GM12878 (cell line): ENCODE measurements at regions not wholly inside any gene's neighbourhood (a gene's known extent, or its start where the extent isn't known, plus 50 kb on each side); places are given as distances from the start of the nearest gene placed in this dataset.
A peak's percentile ranks its signal among the peaks of the same experiment; 100 is the strongest.

ENCODE experiments used
- ATAC-seq: fragments of 200-7000 bp; cut with Tn5 transposase; 3 replicates; pipeline ENCODE4 v1.9.1; 2020; ENCODE audit warnings: mild to moderate bottlenecking, moderate library complexity
- BruUV-seq: library from RNA; stranded (reverse); fragments of 400-500 nt; replicated peaks from 2 replicates; lab custom pipeline; 2021; lab: Mats Ljungman, UMichigan
- CTCF ChIA-PET: fragments of 300-600 bp; sonication (Branson Sonifier 250); formaldehyde crosslinking; extraction: SDS; loops from one replicate; lab custom pipeline; 2021; ENCODE audit warnings: inconsistent platforms; lab: Yijun Ruan, JAX
- POLR2A ChIA-PET: fragments of 350-600 bp; formaldehyde crosslinking; extraction: SDS; loops from one replicate; lab custom pipeline; 2021; ENCODE audit warnings: inconsistent platforms; lab: Charles Lee
- RAD21 ChIA-PET: fragments of 300-600 bp; sonication (Branson Sonifier 250); formaldehyde crosslinking; loops from one replicate; lab custom pipeline; 2023; ENCODE audit warnings: antibody characterized with exemption; ENCODE audit not compliant: unreplicated experiment; lab: Charles Lee
- SMC1A ChIA-PET: fragments of 300-600 bp; sonication (Branson Sonifier 250); formaldehyde crosslinking; loops from one replicate; lab custom pipeline; 2023; ENCODE audit not compliant: unreplicated experiment, uncharacterized antibody; lab: Charles Lee
- DNase-seq: peaks from one replicate; pipeline ENCODE4 v3.0.0-alpha.2; 2011; ENCODE audit warnings: low read depth, low spot score
- FAIRE-seq: peaks from 3 replicates; lab custom pipeline; 2011; peaks lifted over from hg19 to GRCh38; lab: Jason Lieb, UNC
- H2AFZ ChIP-seq: 2 replicates; pipeline ENCODE4 v1.6.0; 2011; ENCODE audit warnings: low read depth, low read length, control low read depth; ENCODE audit not compliant: control insufficient read depth
- H3K27ac ChIP-seq: 2 replicates; pipeline ENCODE4 v1.5.1; 2011; ENCODE audit warnings: control low read depth; ENCODE audit not compliant: control insufficient read depth, insufficient read depth
- H3K27me3 ChIP-seq, 2 experiments: replicated peaks in 1 of 2; 2 replicates each; pipeline versions ENCODE4 v1.6.0 to v1.6.1; 2011; ENCODE audit warnings: low read length in 1 of 2; ENCODE audit not compliant: control insufficient read depth in 2 of 2, insufficient read depth in 2 of 2
- H3K36me3 ChIP-seq, 2 experiments: 2 replicates each; pipeline ENCODE4 v1.5.1; 2011; ENCODE audit warnings: low read length in 1 of 2; ENCODE audit not compliant: control insufficient read depth in 2 of 2, insufficient read depth in 2 of 2
- H3K4me1 ChIP-seq: 2 replicates; pipeline ENCODE4 v1.6.1; 2011; ENCODE audit warnings: mild to moderate bottlenecking, low read length, moderate library complexity, mixed read lengths; ENCODE audit not compliant: control insufficient read depth, insufficient read depth
- H3K4me2 ChIP-seq: 2 replicates; pipeline ENCODE4 v1.6.0; 2011; ENCODE audit warnings: control low read depth; ENCODE audit not compliant: control insufficient read depth, insufficient read depth
- H3K4me3 ChIP-seq: fragments of 200-600 bp; sonication (generic); 2 replicates; pipeline ENCODE4 v1.5.1; 2016
- H3K79me2 ChIP-seq: 2 replicates; pipeline ENCODE4 v1.6.0; 2011; ENCODE audit warnings: low read length; ENCODE audit not compliant: control insufficient read depth, insufficient read depth
- H3K9ac ChIP-seq: 2 replicates; pipeline ENCODE4 v1.8.0; 2011; ENCODE audit warnings: low read length, control low read depth, mixed read lengths; ENCODE audit not compliant: control insufficient read depth, insufficient read depth
- H3K9me3 ChIP-seq: replicated peaks from 3 replicates; pipeline ENCODE4 v1.5.1; 2011; ENCODE audit warnings: mild to moderate bottlenecking, low read length; ENCODE audit not compliant: control insufficient read depth, insufficient read depth
- H4K20me1 ChIP-seq: 2 replicates; pipeline ENCODE4 v1.6.0; 2011; ENCODE audit not compliant: control insufficient read depth, insufficient read depth
- ASH2L ChIP-seq: fragments of 300-600, 200-600 bp; sonication (generic); IDR thresholded peaks from 2 replicates; pipeline ENCODE4 v1.6.1; 2017; ENCODE audit warnings: low read depth, mild to moderate bottlenecking, borderline replicate concordance
- CTCF ChIP-seq, 3 experiments: IDR thresholded peaks in 2 of 3; conservative IDR thresholded peaks in 1 of 3; 2 replicates each; pipeline ENCODE4 v1.5.1; 2011; ENCODE audit warnings: low read depth in 3 of 3, low read length in 3 of 3, mild to moderate bottlenecking in 3 of 3, control low read depth in 2 of 3, moderate library complexity in 2 of 3, inconsistent platforms in 1 of 3, mixed read lengths in 1 of 3; ENCODE audit not compliant: control insufficient read depth in 2 of 3, insufficient read depth in 1 of 3; ENCODE audit errors: extremely low read depth in 1 of 3
- FOS ChIP-seq: IDR thresholded peaks from 3 replicates; pipeline ENCODE4 v1.6.1; 2011; ENCODE audit warnings: borderline replicate concordance; ENCODE audit not compliant: insufficient read length; ENCODE audit errors: extremely low read depth
- HDAC2 ChIP-seq: fragments of 200-600 bp; sonication (generic); IDR thresholded peaks from 2 replicates; pipeline ENCODE4 v1.6.1; 2017
- JUNB ChIP-seq: IDR thresholded peaks from 2 replicates; pipeline ENCODE4 v1.6.1; 2016; ENCODE audit warnings: antibody characterized with exemption, mild to moderate bottlenecking
- LARP7 ChIP-seq: fragments of 450-650 bp; IDR thresholded peaks from 2 replicates; pipeline ENCODE4 v1.6.1; 2017; ENCODE audit warnings: mild to moderate bottlenecking
- PAX8 ChIP-seq: fragments of 450-650 bp; IDR thresholded peaks from 2 replicates; pipeline ENCODE4 v1.6.1; 2017; ENCODE audit warnings: mild to moderate bottlenecking, moderate library complexity
- RAD21 ChIP-seq: IDR thresholded peaks from 2 replicates; pipeline ENCODE4 v1.6.1; 2011; ENCODE audit warnings: mild to moderate bottlenecking, low read depth, low read length, moderate library complexity; ENCODE audit not compliant: insufficient read depth
- WGBS: methylation state at CpG from one replicate; pipeline ENCODE4 v1.1.6; 2016; ENCODE audit warnings: low lambda C conversion rate; ENCODE audit not compliant: insufficient replicate concordance, insufficient coverage; ENCODE audit errors: missing lambda C conversion rate; 5-methylcytosine and 5-hydroxymethylcytosine counted together
- in situ Hi-C: fragments of 300-500 bp; cut with MboI; formaldehyde crosslinking; loops from 9 replicates; pipeline ENCODE4 v1.14.3; 2018; ENCODE audit warnings: mixed read lengths
- intact Hi-C: fragments of 100-400 bp; cut with micrococcal nuclease; formaldehyde crosslinking; loops from one replicate; pipeline ENCODE4 v1.14.2; 2022; ENCODE audit not compliant: unreplicated experiment
- TF ChIP-seq, protein P1 (sequence below): fragments of 450-650 bp; IDR thresholded peaks from 2 replicates; pipeline ENCODE4 v1.6.1; 2018; ENCODE audit warnings: mild to moderate bottlenecking, low read depth, moderate library complexity; ENCODE audit not compliant: partially characterized antibody
- TF ChIP-seq, protein P2 (sequence below): fragments of 450-650 bp; IDR thresholded peaks from 2 replicates; pipeline ENCODE4 v1.6.1; 2017; ENCODE audit warnings: antibody characterized with exemption, mild to moderate bottlenecking, moderate library complexity

- no peak for TF ChIP-seq ASH2L
- TF ChIP-seq JUNB = no peak
- peak; percentile 32 to 60 (median 44) for TF ChIP-seq CTCF (IDR thresholded peaks at IDR 0.05 in 2 of 3, conservative IDR thresholded peaks at IDR 0.05 in 1 of 3; ENCODE audit: control insufficient read depth in 2 of 3, extremely low read depth in 1 of 3, insufficient read depth in 1 of 3, low read depth in 3 of 3, low read length in 3 of 3)
- peak; percentile 32 for TF ChIP-seq RAD21
- Histone ChIP-seq H3K27ac (no peak overlapping the region), H3K36me3 (no peaks in the 10 kb centered on the region), H3K4me3 (no peak overlapping the region), H3K9me3 (no peaks in the 10 kb centered on the region), H3K4me1 (no peaks in the 10 kb centered on the region), H2AFZ (no peak overlapping the region), H3K27me3 (no peaks in the 10 kb centered on the region), H3K9ac (no peak overlapping the region), H3K4me2 (no peak overlapping the region), H4K20me1 (no peaks in the 10 kb centered on the region), H3K79me2 (no peaks in the 10 kb centered on the region)
- BruUV-seq = no TSS peak
- intact Hi-C loops (no loop called here), in situ Hi-C loops (no loop called here)
- DNase-seq (no peak), ATAC-seq (peak; percentile 78), FAIRE-seq (no peak)
- ChIA-PET SMC1A (interaction anchor here (0.8 kb wide), 1 partner anchor 458 kb away, joined by 3 read pairs; no protein-coding TSS in a partner anchor), POLR2A (no interaction called here), CTCF (no interaction called here), RAD21 (no interaction called here)
- 0% methylated on average over 2 of the region's 2 CpGs for WGBS
Observed at GRCh38 chr12:58804749-58805148, 115.6 kb downstream of the LRIG3 start.

DNA sequence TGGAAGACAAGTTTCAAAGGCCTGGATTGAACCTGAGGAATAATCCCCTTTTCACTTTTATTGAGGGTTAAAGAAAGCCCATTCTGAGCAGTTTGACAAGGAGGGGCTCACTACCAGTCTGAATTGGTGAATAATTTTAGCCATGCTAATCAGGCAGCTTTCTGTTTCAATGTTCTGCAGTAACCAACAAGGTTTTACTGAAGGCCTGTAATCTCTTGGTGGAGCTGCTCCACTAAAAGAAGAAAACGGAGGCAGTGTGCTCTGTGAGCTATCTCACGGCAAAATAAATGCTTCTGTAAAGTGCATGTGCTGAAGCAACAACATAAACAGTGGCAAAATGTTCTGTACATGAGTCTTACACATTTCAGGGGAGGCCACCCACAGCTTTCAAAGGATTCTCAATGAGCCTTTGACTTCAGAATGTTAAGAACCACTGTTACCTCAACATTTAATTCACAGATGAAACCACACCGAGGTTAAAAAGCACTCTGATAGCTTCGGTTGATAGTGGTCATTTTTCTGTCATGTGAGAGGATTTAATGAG, 111.2 kb downstream of the LRIG3 start:
- intact Hi-C loops (no loop called here), in situ Hi-C loops (no loop called here)
- ChIA-PET CTCF (interaction anchor here (0.6 kb wide), 1 partner anchor 28 kb away, joined by 3 read pairs; no protein-coding TSS in a partner anchor), SMC1A (interaction anchor here (0.5 kb wide), 1 partner anchor 34 kb away, joined by 3 read pairs; no protein-coding TSS in a partner anchor), RAD21 (no interaction called here), POLR2A (no interaction called here)
- Histone ChIP-seq H3K27ac (no peak overlapping the region), H3K36me3 (no peaks in the 10 kb centered on the region), H3K9me3 (no peaks in the 10 kb centered on the region), H3K4me3 (no peak overlapping the region), H3K79me2 (no peaks in the 10 kb centered on the region), H3K9ac (no peak overlapping the region), H3K27me3 (no peaks in the 10 kb centered on the region), H3K4me2 (no peak overlapping the region), H3K4me1 (no peaks in the 10 kb centered on the region), H4K20me1 (no peaks in the 10 kb centered on the region), H2AFZ (no peak overlapping the region)
- ATAC-seq (no peak), DNase-seq (no peak), FAIRE-seq (no peak)
- 0% methylated on average over 4 of the region's 4 CpGs for WGBS
- no peak for TF ChIP-seq PAX8
- TF ChIP-seq, protein P1, sequence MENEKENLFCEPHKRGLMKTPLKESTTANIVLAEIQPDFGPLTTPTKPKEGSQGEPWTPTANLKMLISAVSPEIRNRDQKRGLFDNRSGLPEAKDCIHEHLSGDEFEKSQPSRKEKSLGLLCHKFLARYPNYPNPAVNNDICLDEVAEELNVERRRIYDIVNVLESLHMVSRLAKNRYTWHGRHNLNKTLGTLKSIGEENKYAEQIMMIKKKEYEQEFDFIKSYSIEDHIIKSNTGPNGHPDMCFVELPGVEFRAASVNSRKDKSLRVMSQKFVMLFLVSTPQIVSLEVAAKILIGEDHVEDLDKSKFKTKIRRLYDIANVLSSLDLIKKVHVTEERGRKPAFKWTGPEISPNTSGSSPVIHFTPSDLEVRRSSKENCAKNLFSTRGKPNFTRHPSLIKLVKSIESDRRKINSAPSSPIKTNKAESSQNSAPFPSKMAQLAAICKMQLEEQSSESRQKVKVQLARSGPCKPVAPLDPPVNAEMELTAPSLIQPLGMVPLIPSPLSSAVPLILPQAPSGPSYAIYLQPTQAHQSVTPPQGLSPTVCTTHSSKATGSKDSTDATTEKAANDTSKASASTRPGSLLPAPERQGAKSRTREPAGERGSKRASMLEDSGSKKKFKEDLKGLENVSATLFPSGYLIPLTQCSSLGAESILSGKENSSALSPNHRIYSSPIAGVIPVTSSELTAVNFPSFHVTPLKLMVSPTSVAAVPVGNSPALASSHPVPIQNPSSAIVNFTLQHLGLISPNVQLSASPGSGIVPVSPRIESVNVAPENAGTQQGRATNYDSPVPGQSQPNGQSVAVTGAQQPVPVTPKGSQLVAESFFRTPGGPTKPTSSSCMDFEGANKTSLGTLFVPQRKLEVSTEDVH = no peak
- no peak for TF ChIP-seq HDAC2
- no peak for TF ChIP-seq FOS
- TF ChIP-seq, protein P2, sequence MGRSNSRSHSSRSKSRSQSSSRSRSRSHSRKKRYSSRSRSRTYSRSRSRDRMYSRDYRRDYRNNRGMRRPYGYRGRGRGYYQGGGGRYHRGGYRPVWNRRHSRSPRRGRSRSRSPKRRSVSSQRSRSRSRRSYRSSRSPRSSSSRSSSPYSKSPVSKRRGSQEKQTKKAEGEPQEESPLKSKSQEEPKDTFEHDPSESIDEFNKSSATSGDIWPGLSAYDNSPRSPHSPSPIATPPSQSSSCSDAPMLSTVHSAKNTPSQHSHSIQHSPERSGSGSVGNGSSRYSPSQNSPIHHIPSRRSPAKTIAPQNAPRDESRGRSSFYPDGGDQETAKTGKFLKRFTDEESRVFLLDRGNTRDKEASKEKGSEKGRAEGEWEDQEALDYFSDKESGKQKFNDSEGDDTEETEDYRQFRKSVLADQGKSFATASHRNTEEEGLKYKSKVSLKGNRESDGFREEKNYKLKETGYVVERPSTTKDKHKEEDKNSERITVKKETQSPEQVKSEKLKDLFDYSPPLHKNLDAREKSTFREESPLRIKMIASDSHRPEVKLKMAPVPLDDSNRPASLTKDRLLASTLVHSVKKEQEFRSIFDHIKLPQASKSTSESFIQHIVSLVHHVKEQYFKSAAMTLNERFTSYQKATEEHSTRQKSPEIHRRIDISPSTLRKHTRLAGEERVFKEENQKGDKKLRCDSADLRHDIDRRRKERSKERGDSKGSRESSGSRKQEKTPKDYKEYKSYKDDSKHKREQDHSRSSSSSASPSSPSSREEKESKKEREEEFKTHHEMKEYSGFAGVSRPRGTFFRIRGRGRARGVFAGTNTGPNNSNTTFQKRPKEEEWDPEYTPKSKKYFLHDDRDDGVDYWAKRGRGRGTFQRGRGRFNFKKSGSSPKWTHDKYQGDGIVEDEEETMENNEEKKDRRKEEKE = no peak
- TF ChIP-seq LARP7 = no peak
- BruUV-seq = no TSS peak
